ENCODE measurements at regions not wholly inside any gene's neighbourhood (a gene's known extent, or its start where the extent isn't known, plus 50 kb on each side); places are given as distances from the start of the nearest gene placed in this dataset.

DNA sequence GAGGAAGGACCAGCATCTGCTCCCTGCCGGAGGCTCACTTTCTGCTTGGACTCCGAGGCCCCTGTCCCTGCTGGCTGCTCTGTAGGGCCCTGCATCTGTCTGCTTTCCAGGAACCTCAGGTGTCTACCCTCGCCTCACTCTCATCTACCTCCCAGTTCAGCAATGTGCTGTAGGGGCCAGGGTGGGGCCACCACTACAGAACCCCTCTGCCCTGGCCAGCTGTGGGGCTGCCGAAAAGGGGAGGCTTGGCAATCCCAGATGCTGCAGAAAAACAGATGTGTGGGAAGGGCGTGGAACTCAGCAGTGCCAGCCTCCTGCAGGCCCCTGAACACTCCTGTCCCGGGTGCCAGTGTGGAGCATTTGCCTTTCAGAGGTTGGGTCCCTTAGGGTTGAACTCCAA, 80.1 kb upstream of the ZNF469 start:
- no peak overlapping the region for H3K9ac ChIP-seq (ENCODE audit: low read length)
- H2AFZ ChIP-seq (ENCODE audit: low read depth, low read length): no peak overlapping the region
- H3K4me1 ChIP-seq (ENCODE audit: insufficient read depth, low read length): peaks cover 63% of the 10 kb centered on the region
- FAIRE-seq (no peak), DNase-seq (ENCODE audit: low read depth) (no peak)
- H4K20me1 ChIP-seq (ENCODE audit: insufficient read depth, low read length): no peaks in the 10 kb centered on the region
- Mint-ChIP-seq H3K4me3 (ENCODE audit: unreplicated experiment) (no peak overlapping the region), H3K27me3 (ENCODE audit: low read depth, unreplicated experiment) (no peaks in the 10 kb centered on the region), H3K36me3 (ENCODE audit: low read depth, unreplicated experiment) (peaks cover 3% of the 10 kb centered on the region), H3K9me3 (ENCODE audit: unreplicated experiment) (peaks cover 4% of the 10 kb centered on the region), H3K4me1 (ENCODE audit: low read depth, unreplicated experiment) (peaks cover 61% of the 10 kb centered on the region), H3K27ac (ENCODE audit: unreplicated experiment) (peak overlapping the region; percentile 91)
- no peak overlapping the region for H3K27ac ChIP-seq (ENCODE audit: low read depth, low read length)
- TF ChIP-seq EZH2 (IDR thresholded peaks at IDR 0.05; ENCODE audit: insufficient read depth, low read length): no peak
- TF ChIP-seq, protein P1, sequence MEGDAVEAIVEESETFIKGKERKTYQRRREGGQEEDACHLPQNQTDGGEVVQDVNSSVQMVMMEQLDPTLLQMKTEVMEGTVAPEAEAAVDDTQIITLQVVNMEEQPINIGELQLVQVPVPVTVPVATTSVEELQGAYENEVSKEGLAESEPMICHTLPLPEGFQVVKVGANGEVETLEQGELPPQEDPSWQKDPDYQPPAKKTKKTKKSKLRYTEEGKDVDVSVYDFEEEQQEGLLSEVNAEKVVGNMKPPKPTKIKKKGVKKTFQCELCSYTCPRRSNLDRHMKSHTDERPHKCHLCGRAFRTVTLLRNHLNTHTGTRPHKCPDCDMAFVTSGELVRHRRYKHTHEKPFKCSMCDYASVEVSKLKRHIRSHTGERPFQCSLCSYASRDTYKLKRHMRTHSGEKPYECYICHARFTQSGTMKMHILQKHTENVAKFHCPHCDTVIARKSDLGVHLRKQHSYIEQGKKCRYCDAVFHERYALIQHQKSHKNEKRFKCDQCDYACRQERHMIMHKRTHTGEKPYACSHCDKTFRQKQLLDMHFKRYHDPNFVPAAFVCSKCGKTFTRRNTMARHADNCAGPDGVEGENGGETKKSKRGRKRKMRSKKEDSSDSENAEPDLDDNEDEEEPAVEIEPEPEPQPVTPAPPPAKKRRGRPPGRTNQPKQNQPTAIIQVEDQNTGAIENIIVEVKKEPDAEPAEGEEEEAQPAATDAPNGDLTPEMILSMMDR (IDR thresholded peaks at IDR 0.05; ENCODE audit: insufficient read depth, low read depth, low read length): no peak
- no peaks in the 10 kb centered on the region for H3K27me3 ChIP-seq (ENCODE audit: insufficient read depth, low read length)
- no peaks in the 10 kb centered on the region for H3K36me3 ChIP-seq (ENCODE audit: insufficient read depth, low read length)
- H3K9me3 ChIP-seq (ENCODE audit: insufficient read depth, low read depth, low read length): no peaks in the 10 kb centered on the region
- no peak overlapping the region for H3K4me2 ChIP-seq (ENCODE audit: low read length)
- H3K79me2 ChIP-seq (ENCODE audit: insufficient read depth, low read length): no peaks in the 10 kb centered on the region
- no peak overlapping the region for H3K4me3 ChIP-seq (ENCODE audit: insufficient read depth, low read depth, low read length)

DNA sequence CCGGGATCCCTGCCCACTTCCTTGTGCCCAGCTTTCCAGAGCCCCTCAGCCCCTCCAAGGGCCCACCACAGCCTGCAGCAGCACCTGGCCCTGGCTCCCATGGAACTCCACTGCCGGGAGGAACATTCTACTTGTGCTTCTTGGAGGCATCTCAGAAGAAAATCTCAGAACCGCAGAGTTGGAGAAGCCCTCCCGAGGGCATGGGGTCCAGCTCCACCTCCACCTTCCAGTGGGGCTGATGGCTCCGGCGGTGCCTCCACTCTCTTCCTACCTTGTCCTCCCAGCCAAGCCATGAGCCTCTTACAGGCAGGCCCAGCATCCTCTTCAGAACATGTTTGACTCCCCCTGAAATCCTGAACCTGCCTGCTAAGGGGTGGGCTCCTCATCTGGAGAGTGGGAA, 79.4 kb upstream of the ZNF469 start:
- H3K4me3 Mint-ChIP-seq (ENCODE audit: unreplicated experiment): no peak overlapping the region
- H3K36me3 Mint-ChIP-seq (ENCODE audit: low read depth, unreplicated experiment): peaks cover 3% of the 10 kb centered on the region
- H3K27me3 Mint-ChIP-seq (ENCODE audit: low read depth, unreplicated experiment): no peaks in the 10 kb centered on the region
- peak overlapping the region; percentile 79 for H3K4me2 ChIP-seq (ENCODE audit: low read length)
- no peaks in the 10 kb centered on the region for H3K79me2 ChIP-seq (ENCODE audit: insufficient read depth, low read length)
- no peaks in the 10 kb centered on the region for H4K20me1 ChIP-seq (ENCODE audit: insufficient read depth, low read length)
- H3K9me3 ChIP-seq (ENCODE audit: insufficient read depth, low read depth, low read length): no peaks in the 10 kb centered on the region
- H2AFZ ChIP-seq (ENCODE audit: low read depth, low read length): no peak overlapping the region
- TF ChIP-seq EZH2 (IDR thresholded peaks at IDR 0.05; ENCODE audit: insufficient read depth, low read length): no peak
- TF ChIP-seq, protein P1 (IDR thresholded peaks at IDR 0.05; ENCODE audit: insufficient read depth, low read depth, low read length): no peak
- peaks cover 62% of the 10 kb centered on the region for H3K4me1 Mint-ChIP-seq (ENCODE audit: low read depth, unreplicated experiment)
- no peak overlapping the region for H3K4me3 ChIP-seq (ENCODE audit: insufficient read depth, low read depth, low read length)
- H3K27me3 ChIP-seq (ENCODE audit: insufficient read depth, low read length): no peaks in the 10 kb centered on the region
- H3K36me3 ChIP-seq (ENCODE audit: insufficient read depth, low read length): no peaks in the 10 kb centered on the region
- peaks cover 64% of the 10 kb centered on the region for H3K4me1 ChIP-seq (ENCODE audit: insufficient read depth, low read length)
- peaks cover 4% of the 10 kb centered on the region for H3K9me3 Mint-ChIP-seq (ENCODE audit: unreplicated experiment)
- FAIRE-seq (no peak), DNase-seq (ENCODE audit: low read depth) (no peak)
- H3K27ac ChIP-seq (ENCODE audit: low read depth, low read length): peak overlapping the region; percentile 98
- H3K9ac ChIP-seq (ENCODE audit: low read length): peak overlapping the region; percentile 81
- H3K27ac Mint-ChIP-seq (ENCODE audit: unreplicated experiment): peak overlapping the region; percentile 91

DNA sequence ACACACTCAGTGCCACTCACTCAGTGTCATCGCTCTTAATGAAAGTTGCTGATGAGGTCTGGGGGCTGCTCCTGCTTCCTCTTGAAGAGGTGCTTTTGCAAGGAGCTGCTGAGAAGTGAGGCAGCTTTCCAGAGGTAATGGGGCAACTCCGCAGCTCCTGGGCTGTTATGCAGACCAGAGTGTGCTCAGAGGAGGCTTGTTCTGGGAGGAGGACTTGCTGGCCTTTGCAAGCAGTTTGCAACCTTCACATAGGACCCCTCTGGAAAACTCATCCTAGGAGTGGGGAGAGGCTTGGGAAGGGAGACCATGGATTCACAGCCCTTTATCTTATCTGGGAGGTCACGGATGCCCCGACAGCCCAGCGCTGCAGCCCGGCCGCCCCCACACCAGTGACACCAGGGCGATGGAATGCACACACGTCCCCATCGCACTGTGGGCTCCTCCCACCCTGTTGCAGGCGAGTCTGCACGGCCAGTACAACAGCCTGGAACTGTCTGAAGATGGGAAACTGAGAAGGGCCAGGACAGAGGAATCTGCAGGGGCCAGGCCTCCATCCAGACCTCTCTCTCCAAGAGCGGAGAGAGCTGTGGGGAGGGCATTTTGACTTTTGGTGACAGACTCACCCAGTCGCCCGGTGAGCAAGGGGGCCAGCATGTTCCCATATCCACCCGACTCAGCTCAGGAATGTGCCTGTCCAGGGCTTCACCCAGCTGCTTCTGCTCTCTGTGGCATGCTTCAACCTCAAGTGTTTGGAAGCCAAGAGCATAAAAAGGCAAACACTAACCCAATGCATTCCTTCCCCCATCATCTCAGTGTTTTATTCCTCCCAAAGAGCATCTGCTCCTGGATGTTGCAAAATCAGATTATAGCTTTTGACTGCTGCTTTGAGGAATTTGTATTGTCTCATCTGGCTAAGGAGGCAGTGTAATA, 78.6 kb upstream of the ZNF469 start:
- peaks cover 59% of the 10 kb centered on the region for H3K4me1 Mint-ChIP-seq (ENCODE audit: low read depth, unreplicated experiment)
- H3K27ac Mint-ChIP-seq (ENCODE audit: unreplicated experiment): peak overlapping the region; percentile 91
- H3K4me3 Mint-ChIP-seq (ENCODE audit: unreplicated experiment): no peak overlapping the region
- H3K9me3 ChIP-seq (ENCODE audit: insufficient read depth, low read depth, low read length): no peaks in the 10 kb centered on the region
- peak overlapping the region; percentile 12 for H3K4me3 ChIP-seq (ENCODE audit: insufficient read depth, low read depth, low read length)
- H3K4me1 ChIP-seq (ENCODE audit: insufficient read depth, low read length): peaks cover 58% of the 10 kb centered on the region
- peak overlapping the region; percentile 79 for H3K4me2 ChIP-seq (ENCODE audit: low read length)
- DNase-seq (ENCODE audit: low read depth) (peak; percentile 98), FAIRE-seq (peak; percentile 97)
- no peak overlapping the region for H2AFZ ChIP-seq (ENCODE audit: low read depth, low read length)
- no peaks in the 10 kb centered on the region for H3K27me3 ChIP-seq (ENCODE audit: insufficient read depth, low read length)
- TF ChIP-seq, protein P1 (IDR thresholded peaks at IDR 0.05; ENCODE audit: insufficient read depth, low read depth, low read length): no peak
- TF ChIP-seq EZH2 (IDR thresholded peaks at IDR 0.05; ENCODE audit: insufficient read depth, low read length): no peak
- peak overlapping the region; percentile 98 for H3K27ac ChIP-seq (ENCODE audit: low read depth, low read length)
- H3K79me2 ChIP-seq (ENCODE audit: insufficient read depth, low read length): no peaks in the 10 kb centered on the region
- peaks cover 3% of the 10 kb centered on the region for H3K36me3 Mint-ChIP-seq (ENCODE audit: low read depth, unreplicated experiment)
- H3K27me3 Mint-ChIP-seq (ENCODE audit: low read depth, unreplicated experiment): no peaks in the 10 kb centered on the region
- no peaks in the 10 kb centered on the region for H3K36me3 ChIP-seq (ENCODE audit: insufficient read depth, low read length)
- peak overlapping the region; percentile 81 for H3K9ac ChIP-seq (ENCODE audit: low read length)
- peaks cover 4% of the 10 kb centered on the region for H3K9me3 Mint-ChIP-seq (ENCODE audit: unreplicated experiment)
- no peaks in the 10 kb centered on the region for H4K20me1 ChIP-seq (ENCODE audit: insufficient read depth, low read length)
